ENCODE measurements at regions not wholly inside any gene's neighbourhood (a gene's known extent, or its start where the extent isn't known, plus 50 kb on each side); places are given as distances from the start of the nearest gene placed in this dataset.
"Not testable (repeated sequence)": the region's sequence is repeated elsewhere in the genome, so short reads cannot be mapped to it uniquely, and the experiment has no call there.

DNA sequence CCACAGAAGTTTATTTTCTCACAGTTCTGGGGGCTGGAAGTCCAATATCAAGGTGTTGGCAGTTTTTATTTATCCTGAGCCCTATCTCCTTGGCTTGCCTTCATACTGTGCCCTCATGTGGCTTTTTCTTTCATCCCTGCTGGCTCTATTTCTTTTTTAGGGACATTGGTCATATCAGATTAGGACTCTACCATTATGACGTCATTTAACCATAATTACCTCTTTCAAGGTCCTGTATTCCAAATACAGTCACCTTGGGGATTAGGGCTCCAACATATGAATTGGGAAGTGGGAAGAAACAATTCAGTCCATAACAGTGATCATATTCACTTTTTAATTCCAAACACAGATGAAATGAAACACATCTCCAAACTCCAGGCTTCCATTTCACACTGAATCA is 286.0 kb downstream of the SUCLG1 start:
- Histone ChIP-seq H3K27ac (no peak overlapping the region), H3K4me3 (no peak overlapping the region), H3K9me3 (no peaks in the 10 kb centered on the region), H3K4me1 (no peaks in the 10 kb centered on the region), H3K27me3 (no peaks in the 10 kb centered on the region), H3K36me3 (no peaks in the 10 kb centered on the region)
- TF ChIP-seq, protein P1, sequence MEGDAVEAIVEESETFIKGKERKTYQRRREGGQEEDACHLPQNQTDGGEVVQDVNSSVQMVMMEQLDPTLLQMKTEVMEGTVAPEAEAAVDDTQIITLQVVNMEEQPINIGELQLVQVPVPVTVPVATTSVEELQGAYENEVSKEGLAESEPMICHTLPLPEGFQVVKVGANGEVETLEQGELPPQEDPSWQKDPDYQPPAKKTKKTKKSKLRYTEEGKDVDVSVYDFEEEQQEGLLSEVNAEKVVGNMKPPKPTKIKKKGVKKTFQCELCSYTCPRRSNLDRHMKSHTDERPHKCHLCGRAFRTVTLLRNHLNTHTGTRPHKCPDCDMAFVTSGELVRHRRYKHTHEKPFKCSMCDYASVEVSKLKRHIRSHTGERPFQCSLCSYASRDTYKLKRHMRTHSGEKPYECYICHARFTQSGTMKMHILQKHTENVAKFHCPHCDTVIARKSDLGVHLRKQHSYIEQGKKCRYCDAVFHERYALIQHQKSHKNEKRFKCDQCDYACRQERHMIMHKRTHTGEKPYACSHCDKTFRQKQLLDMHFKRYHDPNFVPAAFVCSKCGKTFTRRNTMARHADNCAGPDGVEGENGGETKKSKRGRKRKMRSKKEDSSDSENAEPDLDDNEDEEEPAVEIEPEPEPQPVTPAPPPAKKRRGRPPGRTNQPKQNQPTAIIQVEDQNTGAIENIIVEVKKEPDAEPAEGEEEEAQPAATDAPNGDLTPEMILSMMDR (IDR thresholded peaks at IDR 0.05), result no peak
- TF ChIP-seq POLR2AphosphoS5 (IDR thresholded peaks at IDR 0.05) (no peak), POLR2A (IDR thresholded peaks at IDR 0.05) (no peak), EP300 (IDR thresholded peaks at IDR 0.05) (no peak)
- no peak for DNase-seq
- 73 to 87% methylated on average over 1 of the region's 1 CpG for WGBS, 2 donors
- ATAC-seq (ENCODE audit: low FRiP score in 2 of 2), result no peak

DNA sequence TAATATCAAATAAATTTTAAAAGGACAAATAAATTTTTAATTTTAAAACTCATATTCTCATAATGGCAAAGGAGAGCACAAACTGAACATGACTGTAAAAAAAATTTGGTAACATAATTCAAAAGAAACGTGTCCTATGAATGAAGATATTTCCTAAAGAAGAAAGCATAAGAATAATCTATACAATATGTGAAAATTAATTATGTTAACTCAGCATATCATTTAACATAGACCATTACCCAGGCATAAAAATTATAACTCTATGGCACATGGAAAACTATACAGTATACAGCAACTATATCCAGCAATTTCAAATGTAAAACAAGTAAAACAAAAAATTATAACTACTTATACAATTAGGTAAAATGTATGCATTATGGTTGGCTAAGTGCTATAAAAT is 288.1 kb downstream of the SUCLG1 start:
- DNase-seq, result no peak
- Histone ChIP-seq H3K36me3 (no peaks in the 10 kb centered on the region), H3K4me1 (no peaks in the 10 kb centered on the region), H3K4me3 (no peak overlapping the region), H3K27ac (no peak overlapping the region), H3K27me3 (no peaks in the 10 kb centered on the region), H3K9me3 (no peaks in the 10 kb centered on the region)
- TF ChIP-seq POLR2A (IDR thresholded peaks at IDR 0.05) (no peak), POLR2AphosphoS5 (IDR thresholded peaks at IDR 0.05) (no peak), EP300 (IDR thresholded peaks at IDR 0.05) (no peak)
- TF ChIP-seq, protein P1 (IDR thresholded peaks at IDR 0.05), result no peak
- no peak for ATAC-seq (ENCODE audit: low FRiP score in 2 of 2)
- WGBS, 2 donors, result 69 to 87% methylated on average over 1 of the region's 1 CpG

DNA sequence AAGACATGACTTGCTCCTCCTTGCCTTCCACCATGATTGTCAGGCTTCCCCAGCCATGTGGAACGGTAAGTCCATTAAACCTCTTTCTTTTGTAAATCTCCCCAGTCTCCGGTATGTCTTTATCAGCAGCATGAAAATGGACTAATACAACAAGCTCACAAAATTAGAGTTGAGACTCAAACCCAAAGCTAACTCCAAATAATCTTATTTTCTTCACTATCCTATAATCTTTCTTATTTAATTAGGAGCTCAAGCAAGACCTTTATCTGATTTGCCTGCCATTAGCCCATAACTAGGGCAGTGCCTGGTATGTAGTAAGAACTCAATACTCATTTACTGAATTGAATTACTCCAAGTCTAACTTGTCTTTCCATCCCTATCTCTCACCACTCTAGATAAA is 289.2 kb downstream of the SUCLG1 start:
- ATAC-seq (ENCODE audit: low FRiP score in 2 of 2), result no peak
- TF ChIP-seq EP300 (IDR thresholded peaks at IDR 0.05), result no peak
- TF ChIP-seq, protein P1 (IDR thresholded peaks at IDR 0.05), result no peak
- TF ChIP-seq POLR2AphosphoS5 (IDR thresholded peaks at IDR 0.05), result no peak
- TF ChIP-seq POLR2A (IDR thresholded peaks at IDR 0.05), result no peak

DNA sequence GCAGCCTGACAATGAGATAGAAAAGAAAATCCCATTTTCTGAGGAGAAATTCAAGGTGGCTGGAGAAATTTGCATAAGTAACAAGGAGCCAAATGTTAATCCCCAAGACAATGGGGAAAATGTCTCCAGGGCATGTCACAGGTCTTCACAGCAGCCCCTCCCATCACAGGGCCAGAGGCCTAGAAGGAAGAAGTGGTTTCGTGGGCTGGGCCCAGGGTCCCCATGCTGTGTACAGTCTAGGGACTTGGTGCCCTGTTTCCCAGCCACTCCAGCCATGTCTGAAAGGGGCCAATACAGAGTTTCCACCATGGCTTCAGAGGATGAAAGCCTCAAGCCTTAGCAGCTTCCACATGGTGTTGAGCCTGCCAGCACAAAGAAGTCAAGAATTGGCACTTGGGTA is 290.5 kb downstream of the SUCLG1 start:
- not testable (repeated sequence) for DNase-seq; H3K27me3 ChIP-seq; H3K36me3 ChIP-seq; ATAC-seq (ENCODE audit: low FRiP score in 2 of 2); H3K4me3 ChIP-seq; H3K9me3 ChIP-seq; H3K4me1 ChIP-seq; H3K27ac ChIP-seq
- WGBS, 2 donors, result 75 to 90% methylated on average over 1 of the region's 1 CpG

More for the DNA sequence above, 289.2 kb downstream of the SUCLG1 start:
- H3K36me3 ChIP-seq, result no peaks in the 10 kb centered on the region
- no peak overlapping the region for H3K4me3 ChIP-seq
- no peaks in the 10 kb centered on the region for H3K4me1 ChIP-seq
- 90 to 96% methylated on average over 2 of the region's 2 CpGs for WGBS, 2 donors
- H3K9me3 ChIP-seq, result no peaks in the 10 kb centered on the region
- no peak for DNase-seq
- no peak overlapping the region for H3K27ac ChIP-seq
- H3K27me3 ChIP-seq, result no peaks in the 10 kb centered on the region

DNA sequence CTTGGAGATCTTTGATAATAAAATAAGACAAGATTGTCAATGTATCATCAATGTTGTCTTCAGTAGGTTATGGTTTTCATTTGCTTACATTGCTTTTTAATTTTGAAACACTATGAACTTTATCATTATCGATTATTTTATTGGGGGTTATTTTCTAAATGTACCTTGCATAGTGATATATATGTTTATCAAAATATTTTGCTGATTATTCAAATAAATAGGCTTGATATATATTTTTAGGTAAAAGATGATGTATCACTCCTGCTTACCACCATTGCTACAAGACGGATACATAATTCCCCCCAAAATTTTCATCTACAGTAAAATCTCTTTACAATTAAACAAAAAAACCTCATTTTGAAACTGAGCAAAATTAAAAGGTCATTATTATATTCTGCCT is 293.8 kb downstream of the SUCLG1 start:
- Histone ChIP-seq H3K27ac (no peak overlapping the region), H3K36me3 (no peaks in the 10 kb centered on the region), H3K4me3 (no peak overlapping the region), H3K27me3 (no peaks in the 10 kb centered on the region), H3K4me1 (no peaks in the 10 kb centered on the region), H3K9me3 (no peaks in the 10 kb centered on the region)
- TF ChIP-seq, protein P1 (IDR thresholded peaks at IDR 0.05), result no peak
- no peak for TF ChIP-seq EP300 (IDR thresholded peaks at IDR 0.05)
- TF ChIP-seq POLR2A (IDR thresholded peaks at IDR 0.05), result no peak
- TF ChIP-seq POLR2AphosphoS5 (IDR thresholded peaks at IDR 0.05), result no peak
- ATAC-seq (ENCODE audit: low FRiP score in 2 of 2) (no peak), DNase-seq (no peak)
- 91% methylated on average over 2 of the region's 2 CpGs for WGBS, 2 donors

Measured in upper lobe of left lung (tissue), 6 donors.